ENCODE measurements at regions not wholly inside any gene's neighbourhood (a gene's known extent, or its start where the extent isn't known, plus 50 kb on each side); places are given as distances from the start of the nearest gene placed in this dataset.

- DNase-seq: no peak
- Mint-ChIP-seq H3K36me3 (ENCODE audit: low read depth) (no peaks in the 10 kb centered on the region), H3K9me3 (no peaks in the 10 kb centered on the region), H3K27me3 (ENCODE audit: low read depth, poor library complexity) (peaks cover 35% of the 10 kb centered on the region), H3K27ac (no peak overlapping the region), H3K4me1 (peaks cover 41% of the 10 kb centered on the region), H3K4me3 (no peak overlapping the region)
- no peak for TF ChIP-seq CTCF (IDR thresholded peaks at IDR 0.05)
These were observed 158.9 kb upstream of the CIBAR2 start for GRCh38 chr16:85271198-85271597.

DNA sequence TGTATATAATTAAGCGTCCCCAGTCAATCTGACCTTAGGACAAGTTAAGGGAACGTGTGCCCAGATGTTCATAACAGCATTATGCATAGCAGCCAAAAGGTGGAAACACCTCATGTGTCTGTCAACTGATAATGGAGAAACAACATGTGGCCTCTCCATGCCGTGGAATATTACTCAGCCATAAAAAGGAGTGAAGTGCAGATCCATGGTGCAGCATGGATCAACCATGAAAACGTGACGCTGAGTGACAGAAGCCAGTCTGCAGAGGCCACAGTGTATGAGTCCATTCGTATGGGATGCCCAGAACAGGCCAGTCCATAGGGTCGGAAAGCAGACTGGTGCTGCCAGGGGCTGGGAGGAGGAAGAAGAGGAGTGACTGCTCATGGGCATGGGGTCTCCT is 161.0 kb upstream of the CIBAR2 start:
- Mint-ChIP-seq H3K4me1 (peaks cover 50% of the 10 kb centered on the region), H3K4me3 (no peak overlapping the region), H3K27me3 (ENCODE audit: low read depth, poor library complexity) (peaks cover 39% of the 10 kb centered on the region), H3K9me3 (no peaks in the 10 kb centered on the region), H3K36me3 (ENCODE audit: low read depth) (no peaks in the 10 kb centered on the region), H3K27ac (no peak overlapping the region)
- no peak for TF ChIP-seq CTCF (IDR thresholded peaks at IDR 0.05)
- no peak for DNase-seq

- H3K27ac Mint-ChIP-seq: no peak overlapping the region
- no peak for TF ChIP-seq CTCF (IDR thresholded peaks at IDR 0.05)
- H3K27me3 Mint-ChIP-seq (ENCODE audit: low read depth, poor library complexity): peaks cover 34% of the 10 kb centered on the region
- no peaks in the 10 kb centered on the region for H3K36me3 Mint-ChIP-seq (ENCODE audit: low read depth)
- no peak overlapping the region for H3K4me3 Mint-ChIP-seq
- H3K4me1 Mint-ChIP-seq: peaks cover 56% of the 10 kb centered on the region
- no peaks in the 10 kb centered on the region for H3K9me3 Mint-ChIP-seq
- no peak for DNase-seq
These were observed 162.2 kb upstream of the CIBAR2 start for GRCh38 chr16:85274501-85274900.

DNA sequence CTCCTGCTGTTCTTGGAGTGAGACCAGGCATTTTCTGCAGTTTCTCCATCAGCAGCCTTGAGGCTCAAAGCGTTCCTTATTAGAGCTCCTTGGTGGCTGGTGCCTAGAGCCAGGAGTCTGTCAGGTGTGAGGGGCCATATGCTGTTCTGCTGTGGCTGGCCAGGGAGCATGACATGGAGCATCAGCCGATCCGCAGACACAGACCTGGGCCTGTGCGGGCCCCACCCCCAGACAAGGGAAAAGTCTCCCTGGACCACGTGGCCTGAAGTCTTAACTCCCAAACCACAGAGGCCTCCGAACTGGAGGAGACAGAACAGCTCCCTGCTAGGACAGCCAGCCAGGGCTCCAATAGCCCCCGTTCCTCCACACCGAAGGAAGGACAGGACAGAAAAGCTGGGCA is 162.7 kb upstream of the CIBAR2 start:
- no peaks in the 10 kb centered on the region for H3K36me3 Mint-ChIP-seq (ENCODE audit: low read depth)
- H3K27ac Mint-ChIP-seq: no peak overlapping the region
- no peaks in the 10 kb centered on the region for H3K9me3 Mint-ChIP-seq
- no peak for DNase-seq
- H3K27me3 Mint-ChIP-seq (ENCODE audit: low read depth, poor library complexity): peaks cover 39% of the 10 kb centered on the region
- no peak overlapping the region for H3K4me3 Mint-ChIP-seq
- peaks cover 60% of the 10 kb centered on the region for H3K4me1 Mint-ChIP-seq
- no peak for TF ChIP-seq CTCF (IDR thresholded peaks at IDR 0.05)

- peak; percentile 91 for DNase-seq
- H3K27ac Mint-ChIP-seq: no peak overlapping the region
- H3K4me3 Mint-ChIP-seq: no peak overlapping the region
- H3K9me3 Mint-ChIP-seq: no peaks in the 10 kb centered on the region
- TF ChIP-seq CTCF (IDR thresholded peaks at IDR 0.05): peak; percentile 92
- no peaks in the 10 kb centered on the region for H3K36me3 Mint-ChIP-seq (ENCODE audit: low read depth)
- H3K27me3 Mint-ChIP-seq (ENCODE audit: low read depth, poor library complexity): peaks cover 39% of the 10 kb centered on the region
- H3K4me1 Mint-ChIP-seq: peaks cover 56% of the 10 kb centered on the region
These were observed 163.4 kb upstream of the CIBAR2 start for GRCh38 chr16:85275533-85276249.

GRCh38 chr16:85276258-85276657 is 164.0 kb upstream of the CIBAR2 start:
- no peaks in the 10 kb centered on the region for H3K9me3 Mint-ChIP-seq
- H3K27me3 Mint-ChIP-seq (ENCODE audit: low read depth, poor library complexity): peaks cover 40% of the 10 kb centered on the region
- peaks cover 56% of the 10 kb centered on the region for H3K4me1 Mint-ChIP-seq
- no peaks in the 10 kb centered on the region for H3K36me3 Mint-ChIP-seq (ENCODE audit: low read depth)
- no peak for DNase-seq
- H3K4me3 Mint-ChIP-seq: no peak overlapping the region
- H3K27ac Mint-ChIP-seq: no peak overlapping the region
- TF ChIP-seq CTCF (IDR thresholded peaks at IDR 0.05): no peak

Measured in nephron progenitor cell (in vitro differentiated cells).